K562 (cell line): ENCODE measurements at regions not wholly inside any gene's neighbourhood (a gene's known extent, or its start where the extent isn't known, plus 50 kb on each side); places are given as distances from the start of the nearest gene placed in this dataset.

ENCODE experiments used
- ATAC-seq: fragments of 200-7000 bp; cut with Tn5 transposase; 3 replicates; pipeline ENCODE4 v1.9.1; 2020; ENCODE audit warnings: moderate library complexity
- BruUV-seq: library from RNA; stranded (reverse); fragments of 400-500 nt; replicated peaks from 2 replicates; lab custom pipeline; 2021; lab: Mats Ljungman, UMichigan
- CTCF ChIA-PET: fragments of 300-600 bp; formaldehyde crosslinking; extraction: SDS; loops from one replicate; lab custom pipeline; 2021; ENCODE audit warnings: low intra/inter-chr PET ratio; lab: Yijun Ruan, JAX
- POLR2A ChIA-PET: fragments of 300-600, 350-650 bp; sonication (Branson Sonifier 250); formaldehyde crosslinking; extraction: SDS; loops from one replicate; lab custom pipeline; 2021; ENCODE audit warnings: antibody characterized with exemption, inconsistent platforms; lab: Yijun Ruan, JAX
- DNase-seq, 4 experiments: peaks; one replicate each; pipeline versions ENCODE4 v3.0.0 to v3.0.0-alpha.2; 2011 to 2018; ENCODE audit warnings: low spot score in 3 of 4, mixed read lengths in 3 of 4; ENCODE audit errors: extremely low read depth in 1 of 4
- FAIRE-seq: peaks from 2 replicates; lab custom pipeline; 2011; peaks lifted over from hg19 to GRCh38; lab: Jason Lieb, UNC
- H2AFZ ChIP-seq: 2 replicates; pipeline ENCODE4 v1.6.0; 2011; ENCODE audit warnings: low read depth, low read length, control low read depth, inconsistent platforms
- H3K27ac ChIP-seq: fragments of 200-600 bp; 3 replicates; pipeline ENCODE4 v1.8.0; 2011; ENCODE audit warnings: low read depth, mild to moderate bottlenecking, control low read depth, inconsistent platforms, low read length, moderate library complexity, mixed read lengths; ENCODE audit errors: extremely low read depth
- H3K27me3 ChIP-seq, 2 experiments: fragments of 300-600 bp in 1 of 2; 2 replicates in 1 of 2; 3 replicates in 1 of 2; pipeline versions ENCODE4 v1.6.0 to v1.8.0; 2011; ENCODE audit warnings: inconsistent platforms in 2 of 2, low read length in 2 of 2, mild to moderate bottlenecking in 1 of 2, mixed read lengths in 1 of 2, moderate library complexity in 1 of 2; ENCODE audit not compliant: control insufficient read depth in 2 of 2, insufficient read depth in 2 of 2
- H3K36me3 ChIP-seq: fragments of 300-600 bp; 3 replicates; pipeline ENCODE4 v1.8.0; 2011; ENCODE audit warnings: mild to moderate bottlenecking, low read length, inconsistent platforms; ENCODE audit not compliant: control insufficient read depth, insufficient read depth
- H3K4me1 ChIP-seq, 2 experiments: fragments of 200-600 bp in 1 of 2; replicated peaks in 1 of 2; 2 replicates in 1 of 2; 3 replicates in 1 of 2; pipeline versions ENCODE4 v1.5.1 to v1.8.0; 2011; ENCODE audit warnings: inconsistent platforms in 2 of 2, low read length in 2 of 2, mild to moderate bottlenecking in 1 of 2, mixed read lengths in 1 of 2, moderate library complexity in 1 of 2; ENCODE audit not compliant: control insufficient read depth in 2 of 2, insufficient read depth in 2 of 2
- H3K4me2 ChIP-seq: 2 replicates; pipeline ENCODE4 v1.6.1; 2011; ENCODE audit warnings: low read length, control low read depth, inconsistent platforms, mixed read lengths; ENCODE audit not compliant: insufficient read depth
- H3K4me3 ChIP-seq: fragments of 200-600 bp; sonication (generic), shearing (Covaris generic); 2 replicates; pipeline ENCODE4 v1.5.1; 2016; ENCODE audit warnings: control low read depth, inconsistent platforms
- H3K79me2 ChIP-seq: fragments of 200-600 bp; 3 replicates; pipeline ENCODE4 v1.8.0; 2011; ENCODE audit warnings: low read length, inconsistent platforms; ENCODE audit not compliant: control insufficient read depth, insufficient read depth
- H3K9ac ChIP-seq, 2 experiments: 2 replicates each; pipeline versions ENCODE4 v1.6.0 to v1.6.1; 2011; ENCODE audit warnings: low read depth in 2 of 2, low read length in 2 of 2, control low read depth in 1 of 2, inconsistent platforms in 1 of 2, mild to moderate bottlenecking in 1 of 2, mixed read lengths in 1 of 2; ENCODE audit not compliant: insufficient read depth in 1 of 2
- H3K9me1 ChIP-seq: one replicate; pipeline ENCODE4 v1.6.0; 2011; ENCODE audit warnings: inconsistent platforms, mild to moderate bottlenecking, low read length, moderate library complexity; ENCODE audit not compliant: control insufficient read depth, insufficient read depth
- H3K9me3 ChIP-seq: replicated peaks from 2 replicates; pipeline ENCODE4 v1.5.1; 2011; ENCODE audit warnings: low read depth, low read length, inconsistent platforms; ENCODE audit not compliant: control insufficient read depth, insufficient read depth
- H4K20me1 ChIP-seq: replicated peaks from 2 replicates; pipeline ENCODE4 v1.6.1; 2011; ENCODE audit warnings: low read length, inconsistent platforms, mixed read lengths; ENCODE audit not compliant: control insufficient read depth, insufficient read depth
- CBX5 ChIP-seq: IDR thresholded peaks from 2 replicates; pipeline ENCODE4 v1.6.1; 2014; ENCODE audit warnings: low read depth, borderline replicate concordance
- CREB1 ChIP-seq, 2 experiments: sonication (generic) in 1 of 2; formaldehyde crosslinking in 1 of 2; IDR thresholded peaks; 2 replicates each; pipeline versions ENCODE4 v1.6.1 to v1.8.0; 2012 to 2022; ENCODE audit warnings: inconsistent platforms in 1 of 2, mild to moderate bottlenecking in 1 of 2, missing genetic modification reagents in 1 of 2, moderate library complexity in 1 of 2
- E2F5 ChIP-seq: sonication (generic); formaldehyde crosslinking; IDR thresholded peaks from 2 replicates; pipeline ENCODE4 v1.8.0; 2022; ENCODE audit warnings: mild to moderate bottlenecking, missing genetic modification reagents
- EP400 ChIP-seq: fragments of 450-650 bp; IDR thresholded peaks from 2 replicates; pipeline ENCODE4 v1.6.1; 2017; ENCODE audit warnings: antibody characterized with exemption, mild to moderate bottlenecking, moderate library complexity
- ERF ChIP-seq: fragments of 450-650 bp; formaldehyde crosslinking; IDR thresholded peaks from 2 replicates; pipeline ENCODE4 v1.4.0; 2020; ENCODE audit warnings: mild to moderate bottlenecking, mixed read lengths
- IRF9 ChIP-seq: fragments of 450-650 bp; IDR thresholded peaks from 2 replicates; pipeline ENCODE4 v1.6.1; 2016; ENCODE audit warnings: missing biosample characterization, missing genetic modification characterization
- MAFK ChIP-seq: IDR thresholded peaks from 2 replicates; pipeline ENCODE4 v1.6.1; 2011; ENCODE audit warnings: low read length, improper control_type of control experiment
- MEF2A ChIP-seq: IDR thresholded peaks from 2 replicates; pipeline ENCODE4 v1.6.1; 2011; ENCODE audit warnings: low read depth, mild to moderate bottlenecking, low read length, moderate library complexity; ENCODE audit not compliant: control insufficient read depth
- NFE2L1 ChIP-seq: fragments of 450-650 bp; IDR thresholded peaks from 2 replicates; pipeline ENCODE4 v1.6.1; 2016; ENCODE audit warnings: missing genetic modification characterization, low read depth, mild to moderate bottlenecking, missing compliant biosample characterization, moderate library complexity, borderline replicate concordance
- OTX1 ChIP-seq: fragments of 450-650 bp; formaldehyde crosslinking; IDR thresholded peaks from 2 replicates; pipeline ENCODE4 v1.4.0; 2022; ENCODE audit warnings: mild to moderate bottlenecking
- SIRT6 ChIP-seq: IDR thresholded peaks from one replicate; pipeline ENCODE4 v1.6.1; 2012; ENCODE audit warnings: low read depth, mild to moderate bottlenecking, control low read depth, inconsistent platforms, low read length, moderate library complexity
- SMARCC2 ChIP-seq: fragments of 450-650 bp; IDR thresholded peaks from 2 replicates; pipeline ENCODE4 v1.6.1; 2017; ENCODE audit warnings: antibody characterized with exemption, moderate library complexity, mild to moderate bottlenecking, low read depth
- XRCC5 ChIP-seq: fragments of 200-400 bp; formaldehyde crosslinking; IDR thresholded peaks from 2 replicates; pipeline ENCODE4 v1.6.1; 2017; ENCODE audit warnings: low read depth, mild to moderate bottlenecking, low read length
- ZNF146 ChIP-seq: IDR thresholded peaks from one replicate; pipeline ENCODE4 v1.6.1; 2018; ENCODE audit warnings: missing compliant biosample characterization; ENCODE audit not compliant: unreplicated experiment
- ZNF239 ChIP-seq: fragments of 250-450 bp; sonication (Bioruptor Pico); IDR thresholded peaks from 2 replicates; pipeline ENCODE4 v1.4.0; 2020; ENCODE audit warnings: mild to moderate bottlenecking
- ZNF347 ChIP-seq: fragments of 450-650 bp; formaldehyde crosslinking; IDR thresholded peaks from 2 replicates; pipeline ENCODE4 v1.4.0; 2020; ENCODE audit warnings: low read depth, mild to moderate bottlenecking, moderate library complexity
- ZNF384 ChIP-seq: IDR thresholded peaks from 2 replicates; pipeline ENCODE4 v1.6.1; 2012; ENCODE audit warnings: low read depth, low read length, improper control_type of control experiment
- WGBS: fragments of 100-300 bp; shearing (Covaris generic); methylation state at CpG from one replicate; pipeline ENCODE4 v1.1.6; 2016; ENCODE audit warnings: low coverage, mixed read lengths; ENCODE audit not compliant: insufficient coverage; ENCODE audit errors: missing lambda C conversion rate; 5-methylcytosine and 5-hydroxymethylcytosine counted together
- in situ Hi-C: fragments of 300-500 bp; cut with MboI; formaldehyde crosslinking; loops from 4 replicates; pipeline ENCODE4 v1.15.0; 2018; ENCODE audit warnings: inconsistent platforms, mixed read lengths
- intact Hi-C: fragments of 100-400 bp; cut with micrococcal nuclease; formaldehyde crosslinking; loops from 2 replicates; pipeline ENCODE4 v1.14.2; 2022

GRCh38 chr16:51508490-51509212 is 357.6 kb upstream of the SALL1 start:
- POLR2A ChIA-PET, result no interaction called here
- Histone ChIP-seq H3K9me1 (no peaks in the 10 kb centered on the region), H2AFZ (no peak overlapping the region), H3K4me3 (no peak overlapping the region), H3K27ac (no peak overlapping the region), H3K4me2 (no peak overlapping the region), H4K20me1 (no peaks in the 10 kb centered on the region), H3K9me3 (no peaks in the 10 kb centered on the region), H3K9ac (no peak overlapping the region), H3K79me2 (no peaks in the 10 kb centered on the region), H3K36me3 (no peaks in the 10 kb centered on the region), H3K27me3 (no peaks in the 10 kb centered on the region), H3K4me1 (no peaks in the 10 kb centered on the region)
- no peak for ATAC-seq
- no peak for FAIRE-seq
- TF ChIP-seq MAFK (no peak), ZNF146 (CRISPR knock-in tag) (no peak), CREB1 (IDR thresholded peaks at IDR 0.05) (no peak), CREB1 (CRISPR knock-in tag; IDR thresholded peaks at IDR 0.05) (no peak), EP400 (no peak), IRF9 (tag) (no peak), CBX5 (no peak), ZNF239 (no peak), SIRT6 (no peak), ERF (no peak), SMARCC2 (no peak), OTX1 (no peak), XRCC5 (no peak), E2F5 (no peak), MEF2A (no peak), NFE2L1 (tag) (no peak), ZNF347 (CRISPR knock-in tag) (no peak), ZNF384 (no peak)
- 3% methylated on average over 4 of the region's 4 CpGs for WGBS
- intact Hi-C loops (no loop called here), in situ Hi-C loops (no loop called here)
- no peak for DNase-seq
- no TSS peak for BruUV-seq
- CTCF ChIA-PET, result no interaction called here
